Neuron (in vitro differentiated cells): ENCODE measurements at regions not wholly inside any gene's neighbourhood (a gene's known extent, or its start where the extent isn't known, plus 50 kb on each side); places are given as distances from the start of the nearest gene placed in this dataset.
"Not testable (repeated sequence)": the region's sequence is repeated elsewhere in the genome, so short reads cannot be mapped to it uniquely, and the experiment has no call there.

ENCODE experiments used
- H2AFZ ChIP-seq: one replicate; pipeline ENCODE4 v1.6.1; 2013; ENCODE audit warnings: low read depth, mild to moderate bottlenecking, inconsistent platforms, low read length, moderate library complexity
- H3K27me3 ChIP-seq: one replicate; pipeline ENCODE4 v1.6.1; 2013; ENCODE audit warnings: low read length; ENCODE audit not compliant: insufficient read depth
- H3K36me3 ChIP-seq: one replicate; pipeline ENCODE4 v1.6.1; 2013; ENCODE audit warnings: low read length; ENCODE audit not compliant: insufficient read depth
- H3K4me1 ChIP-seq: one replicate; pipeline ENCODE4 v1.6.1; 2013; ENCODE audit warnings: low read length; ENCODE audit not compliant: insufficient read depth
- H3K4me3 ChIP-seq: 2 replicates; pipeline ENCODE4 v1.5.1; 2013; ENCODE audit warnings: mild to moderate bottlenecking, low read length, moderate library complexity
- H3K9me3 ChIP-seq: one replicate; pipeline ENCODE4 v1.6.1; 2013; ENCODE audit warnings: low read length

- no peaks in the 10 kb centered on the region for H3K9me3 ChIP-seq
- no peaks in the 10 kb centered on the region for H3K36me3 ChIP-seq
- no peaks in the 10 kb centered on the region for H3K4me1 ChIP-seq
- H3K27me3 ChIP-seq, result no peaks in the 10 kb centered on the region
- no peak overlapping the region for H3K4me3 ChIP-seq
- no peak overlapping the region for H2AFZ ChIP-seq
Observed at GRCh38 chr2:195124391-195125079, 532.5 kb upstream of the SLC39A10 start.

- Histone ChIP-seq H3K4me3 (no peak overlapping the region), H3K27me3 (no peaks in the 10 kb centered on the region), H3K4me1 (no peaks in the 10 kb centered on the region), H2AFZ (no peak overlapping the region), H3K9me3 (no peaks in the 10 kb centered on the region), H3K36me3 (no peaks in the 10 kb centered on the region)
Observed at GRCh38 chr2:195122653-195123052, 534.4 kb upstream of the SLC39A10 start.

- no peaks in the 10 kb centered on the region for H3K9me3 ChIP-seq
- H2AFZ ChIP-seq, result no peak overlapping the region
- no peak overlapping the region for H3K4me3 ChIP-seq
- H3K36me3 ChIP-seq, result no peaks in the 10 kb centered on the region
- no peaks in the 10 kb centered on the region for H3K27me3 ChIP-seq
- no peaks in the 10 kb centered on the region for H3K4me1 ChIP-seq
Observed at GRCh38 chr2:195121341-195121740, 535.7 kb upstream of the SLC39A10 start.

- Histone ChIP-seq H3K4me3 (no peak overlapping the region), H3K4me1 (no peaks in the 10 kb centered on the region), H3K27me3 (no peaks in the 10 kb centered on the region), H3K36me3 (no peaks in the 10 kb centered on the region), H2AFZ (no peak overlapping the region), H3K9me3 (no peaks in the 10 kb centered on the region)
Observed at GRCh38 chr2:195119231-195119630, 537.8 kb upstream of the SLC39A10 start.

GRCh38 chr2:195118276-195118675 lies 538.8 kb upstream of the SLC39A10 start:
- no peaks in the 10 kb centered on the region for H3K4me1 ChIP-seq
- H2AFZ ChIP-seq, result no peak overlapping the region
- H3K36me3 ChIP-seq, result no peaks in the 10 kb centered on the region
- H3K9me3 ChIP-seq, result no peaks in the 10 kb centered on the region
- H3K4me3 ChIP-seq, result no peak overlapping the region
- H3K27me3 ChIP-seq, result no peaks in the 10 kb centered on the region

- Histone ChIP-seq H3K27me3 (no peaks in the 10 kb centered on the region), H3K36me3 (no peaks in the 10 kb centered on the region), H2AFZ (no peak overlapping the region), H3K4me1 (no peaks in the 10 kb centered on the region), H3K4me3 (no peak overlapping the region), H3K9me3 (no peaks in the 10 kb centered on the region)
Observed at GRCh38 chr2:195117011-195117410, 540.0 kb upstream of the SLC39A10 start.

- Histone ChIP-seq H2AFZ (no peak overlapping the region), H3K27me3 (no peaks in the 10 kb centered on the region), H3K4me1 (no peaks in the 10 kb centered on the region), H3K9me3 (no peaks in the 10 kb centered on the region), H3K36me3 (no peaks in the 10 kb centered on the region), H3K4me3 (no peak overlapping the region)
Observed at GRCh38 chr2:195115738-195116137, 541.3 kb upstream of the SLC39A10 start.

GRCh38 chr2:195108182-195108581 lies 548.8 kb upstream of the SLC39A10 start:
- no peaks in the 10 kb centered on the region for H3K36me3 ChIP-seq
- no peaks in the 10 kb centered on the region for H3K4me1 ChIP-seq
- no peak overlapping the region for H3K4me3 ChIP-seq
- H2AFZ ChIP-seq, result no peak overlapping the region
- H3K9me3 ChIP-seq, result no peaks in the 10 kb centered on the region
- no peaks in the 10 kb centered on the region for H3K27me3 ChIP-seq

- no peaks in the 10 kb centered on the region for H3K27me3 ChIP-seq
- H3K36me3 ChIP-seq, result no peaks in the 10 kb centered on the region
- no peaks in the 10 kb centered on the region for H3K9me3 ChIP-seq
- no peak overlapping the region for H2AFZ ChIP-seq
- no peak overlapping the region for H3K4me3 ChIP-seq
- H3K4me1 ChIP-seq, result no peaks in the 10 kb centered on the region
Observed at GRCh38 chr2:195106681-195107380, 550.2 kb upstream of the SLC39A10 start.

GRCh38 chr2:195105581-195105980 lies 551.4 kb upstream of the SLC39A10 start:
- no peaks in the 10 kb centered on the region for H3K27me3 ChIP-seq
- H3K36me3 ChIP-seq, result no peaks in the 10 kb centered on the region
- no peaks in the 10 kb centered on the region for H3K9me3 ChIP-seq
- H2AFZ ChIP-seq, result no peak overlapping the region
- H3K4me3 ChIP-seq, result no peak overlapping the region
- H3K4me1 ChIP-seq, result no peaks in the 10 kb centered on the region

- no peaks in the 10 kb centered on the region for H3K27me3 ChIP-seq
- H2AFZ ChIP-seq, result no peak overlapping the region
- H3K4me3 ChIP-seq, result no peak overlapping the region
- no peaks in the 10 kb centered on the region for H3K9me3 ChIP-seq
- no peaks in the 10 kb centered on the region for H3K4me1 ChIP-seq
- H3K36me3 ChIP-seq, result no peaks in the 10 kb centered on the region
Observed at GRCh38 chr2:195094330-195094729, 562.7 kb upstream of the SLC39A10 start.

- Histone ChIP-seq H3K4me3 (no peak overlapping the region), H3K4me1 (no peaks in the 10 kb centered on the region), H3K9me3 (no peaks in the 10 kb centered on the region), H3K36me3 (no peaks in the 10 kb centered on the region), H3K27me3 (no peaks in the 10 kb centered on the region), H2AFZ (no peak overlapping the region)
Observed at GRCh38 chr2:195092341-195092740, 564.7 kb upstream of the SLC39A10 start.

GRCh38 chr2:195072806-195073205 lies 584.2 kb upstream of the SLC39A10 start:
- not testable (repeated sequence) for H3K9me3 ChIP-seq

GRCh38 chr2:195057001-195057400 lies 600.0 kb upstream of the SLC39A10 start:
- no peak overlapping the region for H3K4me3 ChIP-seq
- H3K4me1 ChIP-seq, result no peaks in the 10 kb centered on the region
- no peak overlapping the region for H2AFZ ChIP-seq

More at GRCh38 chr2:195072806-195073205, 584.2 kb upstream of the SLC39A10 start:
- not testable (repeated sequence) for H3K36me3 ChIP-seq, H3K4me3 ChIP-seq, H3K4me1 ChIP-seq, H3K27me3 ChIP-seq, H2AFZ ChIP-seq

More at GRCh38 chr2:195057001-195057400, 600.0 kb upstream of the SLC39A10 start:
- no peaks in the 10 kb centered on the region for H3K36me3 ChIP-seq
- no peaks in the 10 kb centered on the region for H3K27me3 ChIP-seq
- no peaks in the 10 kb centered on the region for H3K9me3 ChIP-seq
